Erythroblast (primary cell): ENCODE measurements at regions not wholly inside any gene's neighbourhood (a gene's known extent, or its start where the extent isn't known, plus 50 kb on each side); places are given as distances from the start of the nearest gene placed in this dataset.

Source experiments
- GATA1 ChIP-seq: IDR thresholded peaks from 2 replicates; pipeline ENCODE4 v1.6.1; 2011; ENCODE audit warnings: low read depth, mild to moderate bottlenecking, control low read depth, low read length, moderate library complexity
- POLR2A ChIP-seq: IDR thresholded peaks from 2 replicates; pipeline ENCODE4 v1.6.1; 2011; ENCODE audit warnings: mild to moderate bottlenecking, low read length

GRCh38 chr5:27290172-27290571 is 251.8 kb upstream of the CDH9 start:
- TF ChIP-seq POLR2A (no peak), GATA1 (no peak)
